ENCODE measurements at regions not wholly inside any gene's neighbourhood (a gene's known extent, or its start where the extent isn't known, plus 50 kb on each side); places are given as distances from the start of the nearest gene placed in this dataset.

GRCh38 chrX:39821709-39822095 lies 276.1 kb downstream of the BCOR start:
- H3K4me3 ChIP-seq (ENCODE audit: low read depth, low read length): no peak overlapping the region; the same call in 1 of the 2 replicates
- no peak for DNase-seq (ENCODE audit: low read depth, low spot score)
- ChIA-PET CTCF (no interaction called here), POLR2A (no interaction called here)
- no peak for TF ChIP-seq CTCF (IDR thresholded peaks at IDR 0.05; ENCODE audit: insufficient read depth, low read length, missing control alignments)

GRCh38 chrX:39822133-39822748 lies 275.5 kb downstream of the BCOR start:
- CTCF ChIA-PET: no interaction called here
- POLR2A ChIA-PET: no interaction called here
- no peak overlapping the region for H3K4me3 ChIP-seq (ENCODE audit: low read depth, low read length)
- TF ChIP-seq CTCF (IDR thresholded peaks at IDR 0.05; ENCODE audit: insufficient read depth, low read length, missing control alignments): no peak
- no peak for DNase-seq (ENCODE audit: low read depth, low spot score)

GRCh38 chrX:39823424-39823823 lies 274.3 kb downstream of the BCOR start:
- no peak for DNase-seq (ENCODE audit: low read depth, low spot score)
- TF ChIP-seq CTCF (IDR thresholded peaks at IDR 0.05; ENCODE audit: insufficient read depth, low read length, missing control alignments): no peak
- POLR2A ChIA-PET: no interaction called here
- CTCF ChIA-PET: no interaction called here
- H3K4me3 ChIP-seq (ENCODE audit: low read depth, low read length): no peak overlapping the region

- ChIA-PET CTCF (no interaction called here), POLR2A (no interaction called here)
- no peak for TF ChIP-seq CTCF (IDR thresholded peaks at IDR 0.05; ENCODE audit: insufficient read depth, low read length, missing control alignments)
- DNase-seq (ENCODE audit: low read depth, low spot score): no peak
- H3K4me3 ChIP-seq (ENCODE audit: low read depth, low read length): no peak overlapping the region
Observed at GRCh38 chrX:39823854-39824253, 273.9 kb downstream of the BCOR start.

- no peak overlapping the region for H3K4me3 ChIP-seq (ENCODE audit: low read depth, low read length)
- DNase-seq (ENCODE audit: low read depth, low spot score): no peak
- ChIA-PET CTCF (no interaction called here), POLR2A (no interaction called here)
- TF ChIP-seq CTCF (IDR thresholded peaks at IDR 0.05; ENCODE audit: insufficient read depth, low read length, missing control alignments): no peak
Observed at GRCh38 chrX:39826813-39827543, 270.8 kb downstream of the BCOR start.

- POLR2A ChIA-PET: no interaction called here
- CTCF ChIA-PET: no interaction called here
- TF ChIP-seq CTCF (IDR thresholded peaks at IDR 0.05; ENCODE audit: insufficient read depth, low read length, missing control alignments): no peak
- DNase-seq (ENCODE audit: low read depth, low spot score): no peak
- no peak overlapping the region for H3K4me3 ChIP-seq (ENCODE audit: low read depth, low read length)
Observed at GRCh38 chrX:39827951-39828350, 269.8 kb downstream of the BCOR start.
